ENCODE measurements at regions not wholly inside any gene's neighbourhood (a gene's known extent, or its start where the extent isn't known, plus 50 kb on each side); places are given as distances from the start of the nearest gene placed in this dataset.
"Not testable (repeated sequence)": the region's sequence is repeated elsewhere in the genome, so short reads cannot be mapped to it uniquely, and the experiment has no call there.

DNA sequence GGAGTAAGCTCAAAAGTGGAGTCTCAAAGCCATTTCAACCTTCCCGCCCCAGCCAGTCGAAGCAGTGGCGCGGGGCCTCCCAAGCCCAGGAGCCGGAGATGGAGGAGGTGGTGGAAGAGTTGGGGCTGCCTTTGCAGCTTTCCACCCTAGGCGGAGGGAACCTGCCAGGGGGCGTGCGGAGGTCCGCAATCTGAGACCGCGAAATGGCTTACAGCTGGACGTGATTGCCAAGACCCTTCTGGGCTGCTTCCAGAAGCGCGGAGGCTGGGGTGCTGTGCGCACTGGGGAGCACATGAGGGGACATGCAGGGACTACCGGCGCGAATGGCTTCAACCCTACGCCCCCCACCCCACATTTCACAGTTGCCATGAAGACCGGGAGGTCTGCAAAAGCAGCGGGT is 86.2 kb downstream of the PRR15 start:
- no peak for DNase-seq

GRCh38 chr7:29651477-29651876 is 87.8 kb downstream of the PRR15 start:
- no peak for DNase-seq

GRCh38 chr7:29652556-29652955 is 88.9 kb downstream of the PRR15 start:
- DNase-seq: no peak

GRCh38 chr7:29654340-29654739 is 90.7 kb downstream of the PRR15 start:
- DNase-seq: not testable (repeated sequence)

- DNase-seq: no peak
Measured at GRCh38 chr7:29657288-29657687, 93.7 kb downstream of the PRR15 start.

DNA sequence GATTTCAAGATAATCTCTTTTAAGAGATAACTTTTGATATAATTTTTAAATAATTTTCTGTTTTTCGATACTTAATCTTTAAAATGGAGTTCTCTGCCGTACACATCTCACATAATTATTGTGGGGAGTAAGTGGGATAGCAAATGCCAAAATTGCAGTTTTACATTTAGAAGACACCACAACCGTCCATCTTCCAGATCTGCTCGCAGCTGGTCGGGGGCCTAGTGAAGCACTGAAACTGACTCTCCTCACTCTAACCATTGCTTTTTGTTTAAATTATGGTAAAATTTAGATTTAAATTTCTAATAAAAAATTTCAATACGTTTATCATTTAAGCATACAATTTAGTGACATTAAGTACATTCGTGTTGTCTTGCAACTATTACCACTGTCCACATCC is 94.2 kb downstream of the PRR15 start:
- DNase-seq: no peak

DNA sequence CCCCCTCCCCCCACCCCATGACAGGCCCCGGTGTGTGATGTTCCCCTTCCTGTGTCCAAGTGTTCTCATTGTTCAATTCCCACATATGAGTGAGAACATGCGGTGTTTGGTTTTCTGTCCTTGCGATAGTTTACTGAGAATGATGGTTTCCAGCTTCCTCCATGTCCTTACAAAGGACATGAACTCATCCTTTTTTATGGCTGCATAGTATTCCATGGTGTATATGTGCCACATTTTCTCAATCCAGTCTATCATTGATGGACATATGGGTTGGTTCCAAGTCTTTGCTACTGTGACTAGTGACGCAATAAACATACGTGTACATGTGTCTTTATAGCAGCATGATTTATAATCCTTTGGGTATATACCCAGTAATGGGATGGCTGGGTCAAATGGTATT is 95.6 kb downstream of the PRR15 start:
- DNase-seq: not testable (repeated sequence)

- DNase-seq: not testable (repeated sequence)
Measured at GRCh38 chr7:29662899-29663298, 99.3 kb downstream of the PRR15 start.

- DNase-seq: not testable (repeated sequence)
Measured at GRCh38 chr7:29664999-29665398, 101.4 kb downstream of the PRR15 start.

DNA sequence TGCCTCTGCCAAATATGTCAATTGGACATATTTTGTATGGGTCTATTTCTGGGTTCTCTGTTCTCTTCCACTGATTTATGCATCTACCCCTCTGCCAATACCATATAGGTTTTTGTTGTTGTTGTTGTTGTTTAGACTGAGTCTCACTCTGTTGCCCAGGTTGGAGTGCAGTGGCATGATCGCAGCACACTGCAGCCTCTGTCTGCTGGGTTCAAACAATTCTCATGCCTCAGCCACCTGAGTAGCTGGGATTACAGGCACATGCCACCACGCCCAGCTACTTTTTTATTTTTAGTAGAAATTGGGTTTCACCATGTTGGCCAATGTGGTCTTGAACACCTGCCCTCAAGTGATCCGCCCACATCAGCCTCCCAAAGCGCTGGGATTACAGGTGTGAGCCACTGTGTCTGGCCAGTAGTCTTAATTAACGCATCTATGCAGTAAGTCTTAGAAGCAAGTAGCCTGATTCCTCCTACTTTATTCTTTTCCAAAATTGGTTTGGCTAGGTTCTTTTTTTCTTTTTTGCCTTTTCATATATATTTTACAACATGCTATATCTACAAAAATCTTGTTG is 103.5 kb downstream of the PRR15 start:
- not testable (repeated sequence) for DNase-seq

GRCh38 chr7:29671286-29671685 is 107.7 kb downstream of the PRR15 start:
- not testable (repeated sequence) for DNase-seq

GRCh38 chr7:29673635-29674034 is 110.0 kb downstream of the PRR15 start:
- peak; percentile 66 for DNase-seq

- DNase-seq: not testable (repeated sequence)
Measured at GRCh38 chr7:29674626-29675025, 111.0 kb downstream of the PRR15 start.

GRCh38 chr7:29677254-29677653 is 113.6 kb downstream of the PRR15 start:
- not testable (repeated sequence) for DNase-seq

GRCh38 chr7:29679963-29680362 is 116.3 kb downstream of the PRR15 start:
- DNase-seq: not testable (repeated sequence)

DNA sequence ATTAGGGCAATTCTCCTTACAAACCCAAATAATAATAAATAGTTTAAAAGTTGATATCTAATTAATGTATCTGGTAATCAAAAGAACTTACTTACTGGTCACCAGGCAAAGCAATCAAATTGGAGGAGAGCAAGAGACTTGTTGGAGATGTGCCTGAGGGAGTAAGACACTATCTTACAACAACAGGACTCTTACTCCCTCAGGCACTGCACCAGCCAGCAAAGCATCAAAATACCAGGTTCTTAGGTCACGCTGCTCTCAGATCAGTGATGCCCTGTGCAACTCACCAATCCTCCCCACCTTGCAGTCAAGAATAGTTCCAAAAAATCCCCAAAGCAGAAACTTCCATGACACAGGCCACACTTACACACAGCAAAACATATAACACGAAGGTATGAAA is 117.0 kb downstream of the PRR15 start:
- DNase-seq: peak; percentile 67

- DNase-seq: not testable (repeated sequence)
Measured at GRCh38 chr7:29684151-29684786, 120.6 kb downstream of the PRR15 start.

DNA sequence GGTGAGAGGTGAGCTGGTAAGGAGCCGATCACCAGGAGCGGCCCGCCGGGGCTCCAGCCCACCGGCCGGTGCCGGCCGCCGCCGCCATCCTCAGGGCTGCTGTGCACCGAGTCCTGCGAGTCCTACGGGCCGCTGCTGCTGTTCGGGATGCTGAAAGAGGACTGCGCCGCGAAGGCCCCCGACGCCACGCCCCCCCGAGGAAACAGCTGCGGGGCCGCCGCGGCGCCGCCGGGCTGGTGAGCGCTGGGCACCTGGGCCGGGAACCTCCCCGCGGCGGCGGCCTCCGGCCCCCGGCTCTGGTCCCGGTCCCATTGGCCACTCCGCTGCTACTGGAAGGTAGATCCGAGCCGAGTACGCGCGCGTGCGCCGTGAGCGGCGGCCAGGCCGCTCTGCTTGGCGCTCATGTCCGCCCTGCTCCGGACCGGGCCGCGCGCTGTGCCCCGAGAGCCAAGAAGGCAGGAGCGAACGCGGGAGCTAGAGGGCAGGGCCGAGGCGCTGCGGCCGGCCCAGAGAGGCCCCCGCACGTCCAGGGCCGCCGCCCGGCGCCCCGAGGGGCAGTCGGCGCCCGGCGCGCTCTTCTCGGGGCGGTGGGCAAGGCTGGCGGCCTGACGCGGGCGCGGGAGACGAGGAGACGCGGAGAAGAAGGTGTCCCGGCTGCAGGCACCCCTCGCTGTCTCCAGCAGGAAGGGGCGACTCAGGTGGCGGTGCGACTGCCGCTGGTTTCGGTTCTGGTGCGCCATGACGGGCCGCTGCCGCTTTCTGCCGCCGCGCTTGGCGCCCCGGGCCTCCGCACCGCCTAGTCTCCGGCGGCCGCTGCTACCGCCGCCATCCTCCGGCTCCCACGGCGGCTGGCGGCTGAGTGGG is 121.3 kb upstream of the WIPF3 start:
- peak; percentile 84 for DNase-seq

- not testable (repeated sequence) for DNase-seq
Measured at GRCh38 chr7:29685651-29686271, 120.5 kb upstream of the WIPF3 start.

DNA sequence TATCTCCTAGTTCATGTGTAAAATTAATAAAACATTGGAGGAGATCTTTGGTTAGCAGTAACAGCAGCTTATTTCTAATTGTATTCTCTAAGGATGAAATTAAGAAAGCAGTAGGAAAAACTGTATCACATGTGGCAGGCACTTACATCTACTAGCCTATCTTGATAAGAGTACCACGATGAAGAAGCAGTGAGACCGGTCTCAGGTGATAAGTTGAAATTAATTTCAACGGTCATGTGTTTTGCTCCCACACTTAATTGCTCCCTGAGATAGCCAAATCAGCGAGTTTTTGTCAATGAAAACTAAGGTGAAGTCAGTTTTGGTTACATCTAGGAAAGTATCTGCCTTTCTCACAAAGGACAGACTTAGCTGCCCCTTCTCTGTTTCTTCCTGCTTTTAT is 115.8 kb upstream of the WIPF3 start:
- not testable (repeated sequence) for DNase-seq

GRCh38 chr7:29696402-29696801 is 109.9 kb upstream of the WIPF3 start:
- not testable (repeated sequence) for DNase-seq

- not testable (repeated sequence) for DNase-seq
Measured at GRCh38 chr7:29699723-29700122, 106.6 kb upstream of the WIPF3 start.

- DNase-seq: not testable (repeated sequence)
Measured at GRCh38 chr7:29701540-29701939, 104.8 kb upstream of the WIPF3 start.

All from NCI-H226 (cell line).